HepG2 (cell line): ENCODE measurements at regions not wholly inside any gene's neighbourhood (a gene's known extent, or its start where the extent isn't known, plus 50 kb on each side); places are given as distances from the start of the nearest gene placed in this dataset.

ENCODE experiments used
- ATAC-seq: fragments of 200-7000 bp; cut with Tn5 transposase; 3 replicates; pipeline ENCODE4 v1.9.1; 2020; ENCODE audit warnings: mild to moderate bottlenecking, moderate library complexity
- BruUV-seq: library from RNA; stranded (reverse); fragments of 400-500 nt; replicated peaks from 2 replicates; lab custom pipeline; 2021; lab: Mats Ljungman, UMichigan
- CTCF ChIA-PET: fragments of 300-600 bp; formaldehyde crosslinking; extraction: SDS; loops from one replicate; lab custom pipeline; 2021; ENCODE audit warnings: low total read pairs, inconsistent platforms, low intra/inter-chr PET ratio; lab: Yijun Ruan, JAX
- POLR2A ChIA-PET: fragments of 350-600 bp; sonication (Branson Sonifier 250); formaldehyde crosslinking; loops from one replicate; lab custom pipeline; 2020; ENCODE audit warnings: antibody characterized with exemption, inconsistent platforms; lab: Yijun Ruan, JAX
- DNase-seq: peaks from one replicate; pipeline ENCODE4 v3.0.0-alpha.2; 2015; ENCODE audit warnings: low spot score
- FAIRE-seq: peaks from 3 replicates; lab custom pipeline; 2011; peaks lifted over from hg19 to GRCh38; lab: Jason Lieb, UNC
- H2AFZ ChIP-seq: one replicate; pipeline ENCODE4 v1.6.1; 2011; ENCODE audit warnings: low read length, inconsistent platforms
- H3K27ac ChIP-seq: fragments of 300-600 bp; 3 replicates; pipeline ENCODE4 v1.8.0; 2011; ENCODE audit warnings: mixed run types, mild to moderate bottlenecking, mixed read lengths, low read length, inconsistent platforms; ENCODE audit not compliant: insufficient read depth; ENCODE audit errors: extremely low read length
- H3K27me3 ChIP-seq, 2 experiments: fragments of 200-600 bp in 1 of 2; 2 replicates in 1 of 2; 3 replicates in 1 of 2; pipeline versions ENCODE4 v1.6.0 to v1.8.0; 2011; ENCODE audit warnings: low read length in 2 of 2, mild to moderate bottlenecking in 2 of 2, moderate library complexity in 2 of 2, inconsistent platforms in 1 of 2; ENCODE audit not compliant: insufficient read depth in 2 of 2, control insufficient read depth in 1 of 2
- H3K36me3 ChIP-seq, 2 experiments: fragments of 200-600 bp in 1 of 2; replicated peaks in 1 of 2; 2 replicates in 1 of 2; 3 replicates in 1 of 2; pipeline versions ENCODE4 v1.5.1 to v1.8.0; 2011; ENCODE audit warnings: low read length in 2 of 2, inconsistent platforms in 1 of 2; ENCODE audit not compliant: insufficient read depth in 2 of 2, control insufficient read depth in 1 of 2
- H3K4me1 ChIP-seq: 2 replicates; pipeline ENCODE4 v1.5.1; 2012; ENCODE audit warnings: low read length, inconsistent platforms; ENCODE audit not compliant: insufficient read depth
- H3K4me2 ChIP-seq: 2 replicates; pipeline ENCODE4 v1.6.0; 2011; ENCODE audit warnings: low read depth, low read length, inconsistent platforms
- H3K4me3 ChIP-seq, 3 experiments: fragments of 200-600 bp in 1 of 3; sonication (generic), shearing (Covaris generic) in 1 of 3; replicated peaks in 1 of 3; 2 replicates each; pipeline ENCODE4 v1.5.1; 2011 to 2016; ENCODE audit warnings: low read length in 3 of 3, inconsistent platforms in 2 of 3, low read depth in 2 of 3, mild to moderate bottlenecking in 2 of 3, control low read depth in 1 of 3, mixed read lengths in 1 of 3; ENCODE audit not compliant: insufficient read depth in 1 of 3
- H3K79me2 ChIP-seq: one replicate; pipeline ENCODE4 v1.6.1; 2011; ENCODE audit warnings: low read length, inconsistent platforms; ENCODE audit not compliant: insufficient read depth
- H3K9ac ChIP-seq: 2 replicates; pipeline ENCODE4 v1.6.0; 2011; ENCODE audit warnings: mild to moderate bottlenecking, low read depth, low read length, inconsistent platforms; ENCODE audit not compliant: insufficient read depth
- H3K9me3 ChIP-seq: 2 replicates; pipeline ENCODE4 v1.5.1; 2012; ENCODE audit warnings: mild to moderate bottlenecking, low read length
- H4K20me1 ChIP-seq: 2 replicates; pipeline ENCODE4 v1.6.0; 2011; ENCODE audit warnings: inconsistent platforms, mild to moderate bottlenecking, low read length, moderate library complexity; ENCODE audit not compliant: insufficient read depth
- AGO2 ChIP-seq: fragments of 200-400 bp; formaldehyde crosslinking; optimal IDR thresholded peaks from 2 replicates; pipeline ENCODE3; 2017; ENCODE audit warnings: mild to moderate bottlenecking, low read depth, low read length, moderate library complexity
- NR2F6 ChIP-seq, 2 experiments: IDR thresholded peaks; 2 replicates each; pipeline ENCODE4 v1.6.1; 2016; ENCODE audit warnings: antibody characterized with exemption in 1 of 2, mild to moderate bottlenecking in 1 of 2
- PAWR ChIP-seq: sonication (generic); formaldehyde crosslinking; IDR thresholded peaks from 2 replicates; pipeline ENCODE4 v1.4.0; 2020; ENCODE audit warnings: missing genetic modification reagents, mild to moderate bottlenecking, borderline replicate concordance
- TBX3 ChIP-seq: fragments of 450-650 bp; IDR thresholded peaks from 2 replicates; pipeline ENCODE4 v1.6.1; 2017; ENCODE audit warnings: antibody characterized with exemption, mild to moderate bottlenecking, inconsistent platforms, borderline replicate concordance
- ZBTB33 ChIP-seq: sonication (generic); formaldehyde crosslinking; IDR thresholded peaks from 2 replicates; pipeline ENCODE4 v1.4.0; 2020; ENCODE audit warnings: missing genetic modification reagents
- ZFP91 ChIP-seq: sonication (generic); formaldehyde crosslinking; IDR thresholded peaks from 2 replicates; pipeline ENCODE4 v1.9.0; 2022; ENCODE audit warnings: missing genetic modification reagents, mild to moderate bottlenecking, borderline replicate concordance
- ZNF674 ChIP-seq: sonication (generic); formaldehyde crosslinking; IDR thresholded peaks from 2 replicates; pipeline ENCODE4 v1.5.0; 2020; ENCODE audit warnings: low read depth, mild to moderate bottlenecking, missing genetic modification reagents
- ZSCAN25 ChIP-seq: sonication (generic); formaldehyde crosslinking; IDR thresholded peaks from 2 replicates; pipeline ENCODE4 v1.8.0; 2022; ENCODE audit warnings: mild to moderate bottlenecking, missing genetic modification reagents
- WGBS: methylation state at CpG from one replicate; pipeline ENCODE4 v1.1.6; 2017; ENCODE audit warnings: low lambda C conversion rate; 5-methylcytosine and 5-hydroxymethylcytosine counted together
- in situ Hi-C: cut with HindIII; loops from 2 replicates; pipeline ENCODE4 v1.10.0; 2017; ENCODE audit warnings: low pct_unique_long_range_greater_than_20kb; ENCODE audit not compliant: extremely low pct_ligation_motif_present
- intact Hi-C: fragments of 100-400 bp; cut with micrococcal nuclease; formaldehyde crosslinking; loops from one replicate; pipeline ENCODE4 v1.10.0; 2022; ENCODE audit not compliant: unreplicated experiment
- TF ChIP-seq, protein P1 (sequence below): sonication (generic); formaldehyde crosslinking; IDR thresholded peaks from 2 replicates; pipeline ENCODE4 v1.4.0; 2020; ENCODE audit warnings: missing genetic modification reagents, borderline replicate concordance

DNA sequence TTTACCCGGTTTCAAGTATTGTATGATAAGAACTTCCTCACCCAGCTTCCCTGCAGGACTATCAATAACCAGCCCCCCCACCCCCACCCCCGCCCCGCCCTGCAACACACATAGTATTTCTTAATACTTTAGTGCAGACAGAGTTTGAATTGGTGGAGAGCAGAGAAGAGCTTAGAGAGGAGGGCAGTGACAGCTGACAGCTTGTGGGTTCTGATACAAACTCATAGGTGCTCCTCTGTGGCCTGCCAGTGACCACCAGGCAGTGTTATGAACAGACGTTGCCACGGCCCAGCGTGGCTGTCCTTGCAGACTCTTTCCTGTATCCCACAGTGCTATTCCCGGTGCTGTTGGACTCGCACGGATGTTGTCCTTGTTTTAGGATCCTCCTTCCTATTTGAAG, 186.9 kb upstream of the ADO start:
- POLR2A ChIA-PET = no interaction called here
- TF ChIP-seq NR2F6 (IDR thresholded peaks at IDR 0.05) (no peak), NR2F6 (CRISPR knock-in tag; IDR thresholded peaks at IDR 0.05) (no peak), TBX3 (no peak), AGO2 (no peak), ZFP91 (no peak), ZSCAN25 (CRISPR knock-in tag) (no peak), ZBTB33 (CRISPR knock-in tag) (no peak), PAWR (CRISPR knock-in tag) (no peak), ZNF674 (no peak)
- TF ChIP-seq, protein P1, sequence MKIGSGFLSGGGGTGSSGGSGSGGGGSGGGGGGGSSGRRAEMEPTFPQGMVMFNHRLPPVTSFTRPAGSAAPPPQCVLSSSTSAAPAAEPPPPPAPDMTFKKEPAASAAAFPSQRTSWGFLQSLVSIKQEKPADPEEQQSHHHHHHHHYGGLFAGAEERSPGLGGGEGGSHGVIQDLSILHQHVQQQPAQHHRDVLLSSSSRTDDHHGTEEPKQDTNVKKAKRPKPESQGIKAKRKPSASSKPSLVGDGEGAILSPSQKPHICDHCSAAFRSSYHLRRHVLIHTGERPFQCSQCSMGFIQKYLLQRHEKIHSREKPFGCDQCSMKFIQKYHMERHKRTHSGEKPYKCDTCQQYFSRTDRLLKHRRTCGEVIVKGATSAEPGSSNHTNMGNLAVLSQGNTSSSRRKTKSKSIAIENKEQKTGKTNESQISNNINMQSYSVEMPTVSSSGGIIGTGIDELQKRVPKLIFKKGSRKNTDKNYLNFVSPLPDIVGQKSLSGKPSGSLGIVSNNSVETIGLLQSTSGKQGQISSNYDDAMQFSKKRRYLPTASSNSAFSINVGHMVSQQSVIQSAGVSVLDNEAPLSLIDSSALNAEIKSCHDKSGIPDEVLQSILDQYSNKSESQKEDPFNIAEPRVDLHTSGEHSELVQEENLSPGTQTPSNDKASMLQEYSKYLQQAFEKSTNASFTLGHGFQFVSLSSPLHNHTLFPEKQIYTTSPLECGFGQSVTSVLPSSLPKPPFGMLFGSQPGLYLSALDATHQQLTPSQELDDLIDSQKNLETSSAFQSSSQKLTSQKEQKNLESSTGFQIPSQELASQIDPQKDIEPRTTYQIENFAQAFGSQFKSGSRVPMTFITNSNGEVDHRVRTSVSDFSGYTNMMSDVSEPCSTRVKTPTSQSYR = no peak
- Histone ChIP-seq H3K27me3 (peaks cover 0 to 1% of the 10 kb centered on the region in 2 experiments; a peak in 1 of 5 replicates), H3K9ac (no peak overlapping the region), H4K20me1 (no peaks in the 10 kb centered on the region), H3K4me1 (no peaks in the 10 kb centered on the region), H3K79me2 (no peaks in the 10 kb centered on the region), H2AFZ (no peak overlapping the region), H3K4me3 (no peak overlapping the region), H3K36me3 (no peaks in the 10 kb centered on the region), H3K4me2 (no peak overlapping the region), H3K9me3 (no peaks in the 10 kb centered on the region), H3K27ac (no peak overlapping the region)
- 35% methylated on average over 7 of the region's 9 CpGs for WGBS
- intact Hi-C loops = no loop called here
- ATAC-seq (no peak), FAIRE-seq (no peak), DNase-seq (no peak)
- BruUV-seq = no TSS peak
- CTCF ChIA-PET = no interaction called here
- in situ Hi-C loops = no loop called here
